ENCODE measurements at regions not wholly inside any gene's neighbourhood (a gene's known extent, or its start where the extent isn't known, plus 50 kb on each side); places are given as distances from the start of the nearest gene placed in this dataset.
A peak's percentile ranks its signal among the peaks of the same experiment; 100 is the strongest.

GRCh38 chr2:221073326-221074049 is 498.6 kb downstream of the EPHA4 start:
- no peak for DNase-seq
- intact Hi-C loops (cut with DNase I; ENCODE audit: low total_unique reads), result no loop called here
- Histone ChIP-seq H3K4me1 (no peaks in the 10 kb centered on the region), H3K27me3 (no peaks in the 10 kb centered on the region), H3K36me3 (no peaks in the 10 kb centered on the region), H3K9me3 (peaks cover 0 to 15% (median 6%) of the 10 kb centered on the region in 4 donors), H3K27ac (no peak overlapping the region), H3K4me3 (no peak overlapping the region)
- no peak for TF ChIP-seq EP300 (IDR thresholded peaks at IDR 0.05)
- no peak for TF ChIP-seq CTCF (IDR thresholded peaks at IDR 0.05)
- no peak for TF ChIP-seq POLR2AphosphoS5 (IDR thresholded peaks at IDR 0.05)
- no peak for TF ChIP-seq POLR2A (IDR thresholded peaks at IDR 0.05)
- WGBS, 5 donors, result 79 to 91% (median 90%) methylated on average over 4 of the region's 4 CpGs

- H3K27ac ChIP-seq, result no peak overlapping the region
Observed at GRCh38 chr2:221074238-221074637, 497.9 kb downstream of the EPHA4 start.

GRCh38 chr2:221075203-221075602 is 496.9 kb downstream of the EPHA4 start:
- WGBS, 5 donors, result 18 to 39% (median 31%) methylated on average over 3 of the region's 3 CpGs
- Histone ChIP-seq H3K4me1 (no peaks in the 10 kb centered on the region), H3K27me3 (no peaks in the 10 kb centered on the region), H3K27ac (no peak overlapping the region), H3K9me3 (peaks cover 0 to 15% (median 5%) of the 10 kb centered on the region in 4 donors), H3K4me3 (no peak overlapping the region), H3K36me3 (no peaks in the 10 kb centered on the region)
- no peak for TF ChIP-seq POLR2AphosphoS5 (IDR thresholded peaks at IDR 0.05)
- TF ChIP-seq CTCF (IDR thresholded peaks at IDR 0.05), result no peak
- TF ChIP-seq EP300 (IDR thresholded peaks at IDR 0.05), result no peak
- no peak for TF ChIP-seq POLR2A (IDR thresholded peaks at IDR 0.05)
- DNase-seq, result peak in 1 of 2 donors; percentile 11
- intact Hi-C loops (cut with DNase I; ENCODE audit: low total_unique reads), result no loop called here

More at GRCh38 chr2:221074238-221074637, 497.9 kb downstream of the EPHA4 start:
- intact Hi-C loops (cut with DNase I; ENCODE audit: low total_unique reads), result no loop called here
- Histone ChIP-seq H3K9me3 (peaks cover 0 to 15% (median 5%) of the 10 kb centered on the region in 4 donors), H3K36me3 (no peaks in the 10 kb centered on the region), H3K4me1 (no peaks in the 10 kb centered on the region), H3K27me3 (no peaks in the 10 kb centered on the region), H3K4me3 (no peak overlapping the region)
- no peak for DNase-seq
- no peak for TF ChIP-seq POLR2A (IDR thresholded peaks at IDR 0.05)
- no peak for TF ChIP-seq CTCF (IDR thresholded peaks at IDR 0.05)
- no peak for TF ChIP-seq POLR2AphosphoS5 (IDR thresholded peaks at IDR 0.05)
- TF ChIP-seq EP300 (IDR thresholded peaks at IDR 0.05), result no peak
- WGBS, 5 donors, result 90 to 97% (median 96%) methylated on average over 4 of the region's 4 CpGs

- Histone ChIP-seq H3K4me3 (no peak overlapping the region), H3K9me3 (no peaks in the 10 kb centered on the region), H3K27me3 (no peaks in the 10 kb centered on the region), H3K27ac (no peak overlapping the region), H3K4me1 (no peaks in the 10 kb centered on the region), H3K36me3 (no peaks in the 10 kb centered on the region)
- no peak for DNase-seq
- no peak for TF ChIP-seq EP300 (IDR thresholded peaks at IDR 0.05)
- no peak for TF ChIP-seq POLR2A (IDR thresholded peaks at IDR 0.05)
- no peak for TF ChIP-seq POLR2AphosphoS5 (IDR thresholded peaks at IDR 0.05)
- 88 to 93% (median 93%) methylated on average over 3 of the region's 3 CpGs for WGBS, 5 donors
- intact Hi-C loops (cut with DNase I; ENCODE audit: low total_unique reads), result no loop called here
Observed at GRCh38 chr2:221077251-221077650, 494.9 kb downstream of the EPHA4 start.

- DNase-seq, result no peak
- Histone ChIP-seq H3K27ac (no peak overlapping the region), H3K36me3 (no peaks in the 10 kb centered on the region), H3K27me3 (no peaks in the 10 kb centered on the region), H3K4me1 (no peaks in the 10 kb centered on the region), H3K9me3 (no peaks in the 10 kb centered on the region), H3K4me3 (no peak overlapping the region)
- WGBS, 5 donors, result 82 to 93% (median 89%) methylated on average over 3 of the region's 3 CpGs
- no peak for TF ChIP-seq CTCF (IDR thresholded peaks at IDR 0.05)
- intact Hi-C loops (cut with DNase I; ENCODE audit: low total_unique reads), result no loop called here
Observed at GRCh38 chr2:221077799-221078198, 494.3 kb downstream of the EPHA4 start.
